GM18517 (cell line): ENCODE measurements at regions not wholly inside any gene's neighbourhood (a gene's known extent, or its start where the extent isn't known, plus 50 kb on each side); places are given as distances from the start of the nearest gene placed in this dataset.

ENCODE experiments used
- ATAC-seq: cut with Tn5 transposase; IDR thresholded peaks from one replicate; pipeline ENCODE4 v1.9.1; 2021; ENCODE audit warnings: mild to moderate bottlenecking, moderate library complexity; ENCODE audit not compliant: unreplicated experiment

DNA sequence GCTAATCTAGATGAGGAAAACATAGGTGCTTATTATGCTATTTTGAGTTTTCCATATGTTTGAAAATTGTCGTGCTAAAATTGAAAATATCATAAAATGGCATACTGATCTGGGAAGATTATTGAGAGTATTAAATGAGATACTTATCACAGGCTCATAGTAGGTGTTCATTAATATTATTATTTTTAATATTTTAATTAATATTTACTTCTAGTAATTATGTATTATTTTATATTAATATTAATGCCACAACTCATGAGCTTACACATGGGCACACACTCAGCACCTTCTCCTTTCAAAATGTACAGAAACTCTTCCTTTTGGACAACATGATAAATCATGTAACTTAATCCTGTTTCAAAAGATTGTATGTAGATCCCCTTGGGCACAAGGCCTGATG, 223.6 kb downstream of the RAB28 start:
- ATAC-seq, result no peak

DNA sequence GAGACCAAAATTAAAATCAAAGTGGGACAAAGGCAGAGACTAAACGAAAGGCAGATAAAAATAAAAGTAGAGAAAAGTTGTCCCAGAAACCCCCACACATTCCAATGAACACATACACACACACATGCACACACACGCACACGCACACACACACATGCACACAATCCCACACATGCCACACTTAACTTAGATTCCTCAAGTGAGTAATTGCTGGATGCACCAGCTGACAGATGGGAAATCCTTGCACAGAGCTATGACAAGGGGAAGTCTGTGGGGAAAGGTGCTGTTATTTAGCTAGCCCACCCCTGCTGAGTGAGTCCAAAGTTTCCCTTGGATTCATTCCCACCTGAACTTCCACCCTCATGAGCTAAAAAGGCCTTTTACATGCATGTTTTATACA, 233.9 kb downstream of the RAB28 start:
- no peak for ATAC-seq

DNA sequence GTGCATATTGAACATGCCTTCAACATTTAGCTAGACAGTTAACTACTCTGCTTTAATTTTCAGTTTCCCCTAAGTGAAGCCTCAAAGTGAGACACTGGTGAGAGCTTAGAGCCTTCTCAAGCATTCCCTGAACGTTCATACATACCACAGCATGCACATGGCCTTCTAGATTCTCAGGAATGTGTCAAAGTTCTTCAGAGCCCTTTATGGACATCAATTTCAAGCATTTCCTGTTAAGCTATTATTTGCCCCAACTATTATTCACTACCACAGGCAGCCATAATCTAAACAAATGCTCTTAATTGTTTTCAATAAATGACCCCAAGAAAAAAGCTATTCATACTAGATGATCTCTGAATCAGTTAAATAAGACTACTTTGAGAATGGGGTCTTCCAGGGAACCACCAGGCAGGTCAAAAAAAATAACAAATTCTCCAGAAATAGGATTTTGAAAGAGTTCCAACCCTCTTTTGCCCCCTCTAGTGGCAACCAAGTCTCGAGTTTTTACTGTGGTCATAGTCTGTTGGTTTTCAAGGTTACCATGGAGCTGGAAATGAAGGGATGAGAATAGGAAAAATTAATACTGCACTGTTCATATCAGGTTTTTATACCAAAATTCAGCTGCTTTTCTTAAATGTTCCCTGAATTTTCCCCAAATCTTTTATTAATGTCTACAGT, 235.4 kb downstream of the RAB28 start:
- no peak for ATAC-seq

DNA sequence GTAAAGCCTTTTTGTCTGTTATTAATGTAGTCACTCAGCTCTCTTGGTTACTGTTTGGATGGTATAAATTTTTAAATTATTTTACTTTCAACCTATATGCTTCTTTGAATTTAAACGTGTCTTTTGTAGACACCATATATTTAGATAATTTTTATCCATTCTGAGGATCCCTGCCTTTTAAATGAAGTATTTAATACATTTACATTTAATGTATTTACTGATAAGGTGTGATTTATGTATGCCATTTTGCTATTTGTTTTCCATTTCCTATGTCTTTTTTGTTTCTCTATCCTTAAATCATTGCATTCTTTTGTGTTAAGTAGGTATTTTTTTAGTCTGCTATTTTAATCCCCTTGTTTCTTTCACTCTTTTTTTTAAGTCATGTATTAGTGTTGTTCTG, 238.0 kb downstream of the RAB28 start:
- ATAC-seq, result no peak

DNA sequence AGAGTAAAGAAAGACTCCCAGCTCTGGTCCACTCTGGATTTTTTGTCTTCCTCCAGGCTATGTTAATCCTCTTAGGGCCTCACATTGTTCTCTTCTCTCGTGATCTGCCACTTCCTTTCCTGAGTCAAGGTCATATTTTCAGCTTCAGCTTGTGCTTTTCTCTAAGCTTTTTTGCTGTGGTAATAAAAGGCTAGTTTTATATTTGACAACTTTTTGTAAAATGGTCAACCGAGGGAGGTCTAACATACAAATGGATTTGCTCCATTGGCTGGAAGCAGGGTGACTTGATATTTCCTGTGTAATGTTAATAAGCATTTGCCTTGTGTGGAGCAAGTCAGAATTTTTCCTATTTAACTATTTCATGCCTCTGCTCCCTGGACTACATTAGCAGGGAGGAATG, 239.7 kb downstream of the RAB28 start:
- no peak for ATAC-seq

DNA sequence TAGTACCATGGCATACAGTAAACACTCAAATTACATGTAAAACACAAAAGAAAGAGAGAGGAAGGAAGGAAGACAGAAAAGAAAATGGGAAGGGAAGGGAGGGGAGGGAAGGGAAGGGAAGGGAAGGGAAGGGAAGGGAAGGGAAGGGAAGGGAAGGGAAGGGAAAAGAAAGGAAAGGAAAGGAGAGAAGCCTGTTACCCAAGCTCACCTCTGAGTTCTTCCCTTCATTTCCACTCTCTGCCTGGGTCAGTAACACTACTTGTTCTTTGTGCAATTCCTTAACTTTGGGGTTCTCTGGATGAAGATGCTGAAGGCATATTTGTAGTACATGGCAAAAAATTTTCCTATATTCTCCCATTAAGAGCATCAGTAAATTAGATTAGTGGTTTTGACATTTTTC, 241.0 kb downstream of the RAB28 start:
- ATAC-seq, result no peak

DNA sequence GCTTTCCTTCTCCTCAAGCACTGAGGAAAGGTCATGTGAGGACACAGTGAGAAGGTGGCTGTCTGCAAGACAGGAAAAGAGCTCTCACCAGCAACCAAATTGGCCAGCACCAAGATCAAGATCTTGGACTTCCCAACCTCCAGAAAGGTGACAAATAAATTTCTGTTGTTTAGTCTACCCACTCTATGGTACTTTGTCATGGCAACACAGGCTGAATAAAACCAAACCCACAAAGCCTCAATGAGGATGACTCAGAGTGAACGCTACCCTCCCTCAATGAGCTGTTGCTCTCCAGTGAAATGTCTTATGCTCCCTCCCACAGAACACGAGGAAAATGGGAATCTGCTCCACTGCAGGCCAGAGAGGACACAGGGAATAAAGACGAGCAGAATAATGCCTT, 244.1 kb downstream of the RAB28 start:
- no peak for ATAC-seq

DNA sequence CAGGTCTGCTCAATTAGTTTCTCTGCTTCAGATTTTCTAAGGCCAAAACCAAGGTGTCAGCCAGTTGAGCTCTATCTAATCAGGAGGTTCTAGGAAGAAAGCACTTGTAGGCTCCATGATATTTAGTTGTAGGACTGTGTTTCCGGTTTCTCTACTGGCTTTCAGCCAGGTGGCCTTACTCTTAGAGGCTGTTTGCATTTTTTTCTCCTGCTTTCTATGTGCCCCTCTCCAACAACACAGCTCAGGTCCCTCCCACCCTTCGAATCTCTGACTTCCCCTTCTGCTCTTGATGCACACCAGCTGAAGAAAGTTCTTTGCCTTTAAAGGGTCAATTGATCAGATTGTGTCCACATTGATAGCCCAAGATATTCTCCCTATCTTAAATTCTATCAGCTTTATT, 245.2 kb downstream of the RAB28 start:
- no peak for ATAC-seq

DNA sequence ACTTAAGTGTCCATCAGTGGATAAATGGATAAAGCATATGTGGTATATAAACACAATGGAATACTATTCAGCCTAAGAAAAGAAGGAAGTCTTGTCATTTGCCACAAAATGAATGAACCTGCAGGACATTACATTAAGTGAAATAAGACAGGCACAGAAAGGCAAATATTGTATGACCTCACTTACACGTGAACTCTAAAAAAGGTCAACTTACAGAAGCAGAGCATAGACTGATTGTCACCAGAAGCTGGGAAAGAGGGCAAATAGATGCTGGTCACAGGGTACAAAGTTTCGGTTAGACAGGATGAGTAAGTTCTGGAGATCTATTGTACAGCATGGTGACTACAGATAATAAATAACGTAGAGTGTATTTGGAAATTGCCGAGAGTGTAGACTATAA, 247.7 kb downstream of the RAB28 start:
- ATAC-seq, result no peak

DNA sequence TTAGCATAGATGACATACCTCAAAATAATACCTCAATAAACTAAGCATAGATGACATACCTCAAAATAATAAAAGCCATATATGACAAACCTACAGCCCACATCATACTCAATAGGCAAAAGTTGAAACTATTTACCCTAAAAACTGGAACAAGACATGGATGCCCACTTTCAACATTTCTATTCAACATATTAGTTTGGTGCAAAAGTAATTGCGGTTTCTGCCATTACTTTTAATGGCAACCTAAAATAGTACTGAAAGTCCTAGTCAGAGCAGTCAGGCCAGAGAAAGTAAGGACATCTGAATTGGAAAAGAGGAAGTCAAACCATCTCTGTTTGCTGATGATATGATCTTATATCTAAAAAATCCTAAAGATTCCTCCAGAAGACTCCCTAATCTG, 250.4 kb downstream of the RAB28 start:
- no peak for ATAC-seq

DNA sequence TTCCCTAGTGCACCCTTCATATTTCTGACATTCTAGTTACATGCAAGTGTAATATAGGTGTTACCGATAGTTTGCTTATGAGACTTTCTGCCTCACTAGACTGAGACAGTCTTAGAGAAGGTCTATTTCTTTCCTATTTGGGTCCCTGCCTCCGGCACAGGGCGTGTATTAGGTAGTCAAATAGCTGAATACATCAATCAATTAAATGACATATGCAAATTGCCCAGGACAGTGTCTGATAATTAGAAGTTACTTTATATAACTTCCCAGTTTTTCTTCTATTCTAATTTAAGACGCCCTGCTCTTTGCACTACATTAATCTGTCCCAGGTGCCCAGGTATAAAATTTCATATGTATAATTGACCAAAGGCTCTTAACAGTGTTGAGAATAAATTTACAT, 264.2 kb downstream of the RAB28 start:
- no peak for ATAC-seq

DNA sequence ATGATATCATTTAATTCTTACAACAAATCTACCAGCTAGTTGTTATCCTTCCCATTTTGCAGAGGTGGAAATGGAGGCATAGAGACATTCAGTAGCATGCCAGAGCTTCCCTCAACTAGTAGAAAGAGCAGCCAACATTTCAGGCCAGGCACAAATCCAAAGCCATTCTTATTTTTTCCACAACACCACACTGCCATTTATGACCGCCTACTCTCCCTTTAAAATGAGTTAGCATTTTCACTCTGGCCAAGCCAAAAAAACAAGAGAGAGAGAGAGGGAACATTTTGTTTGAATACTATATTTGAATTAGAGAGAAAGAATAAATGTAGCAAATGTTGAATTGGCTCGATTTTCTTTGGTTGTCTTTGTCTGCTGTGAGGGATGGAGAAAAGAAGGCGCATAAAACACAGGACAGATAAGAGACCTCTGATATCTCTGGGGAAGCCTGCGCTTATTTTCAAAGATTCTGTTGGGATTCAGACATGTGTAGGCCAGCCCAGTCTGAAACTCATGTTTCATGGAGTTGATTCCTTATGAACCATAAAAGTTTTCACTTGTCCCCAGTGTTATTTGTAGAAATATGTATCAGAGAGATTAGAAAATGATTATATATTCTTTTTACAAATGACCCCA, 265.7 kb downstream of the RAB28 start:
- ATAC-seq, result no peak

DNA sequence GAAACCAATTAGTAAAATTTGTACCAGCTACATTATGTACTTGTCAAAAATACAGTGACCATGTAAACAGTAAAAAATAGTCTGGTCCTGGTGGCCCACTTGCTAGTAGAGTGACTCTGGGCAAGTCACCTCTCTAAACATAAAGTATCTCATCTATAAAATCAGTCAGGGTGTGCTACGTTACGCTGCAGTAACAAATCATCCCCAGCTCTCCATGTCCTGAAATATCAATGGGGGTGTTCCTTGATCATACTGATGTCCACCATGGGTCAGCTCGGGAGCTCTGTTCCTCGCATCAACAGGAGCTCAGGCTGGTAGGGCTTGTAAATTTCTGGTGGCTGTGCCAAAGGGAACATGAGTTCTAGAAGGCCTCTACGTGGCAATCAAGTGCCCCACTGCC, 268.6 kb downstream of the RAB28 start:
- no peak for ATAC-seq

DNA sequence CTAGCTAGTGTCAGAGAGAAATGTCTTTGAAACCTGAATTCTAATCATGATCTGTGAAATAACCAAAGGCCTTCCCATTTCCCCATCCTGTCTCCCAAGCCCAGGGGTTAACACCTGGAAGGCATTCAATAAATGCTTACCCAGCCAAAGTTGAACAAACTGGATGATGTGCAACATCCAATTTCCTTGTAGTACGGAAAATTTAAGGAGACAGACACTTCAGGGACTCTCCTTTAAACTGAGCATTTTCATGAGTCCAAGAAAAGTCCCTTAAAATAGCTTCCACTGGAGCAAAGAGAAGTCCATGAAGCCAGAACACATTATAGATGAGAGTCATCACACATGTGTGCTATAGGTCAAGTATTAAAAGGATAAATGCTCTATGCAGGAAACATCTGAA, 271.2 kb downstream of the RAB28 start:
- ATAC-seq, result no peak

DNA sequence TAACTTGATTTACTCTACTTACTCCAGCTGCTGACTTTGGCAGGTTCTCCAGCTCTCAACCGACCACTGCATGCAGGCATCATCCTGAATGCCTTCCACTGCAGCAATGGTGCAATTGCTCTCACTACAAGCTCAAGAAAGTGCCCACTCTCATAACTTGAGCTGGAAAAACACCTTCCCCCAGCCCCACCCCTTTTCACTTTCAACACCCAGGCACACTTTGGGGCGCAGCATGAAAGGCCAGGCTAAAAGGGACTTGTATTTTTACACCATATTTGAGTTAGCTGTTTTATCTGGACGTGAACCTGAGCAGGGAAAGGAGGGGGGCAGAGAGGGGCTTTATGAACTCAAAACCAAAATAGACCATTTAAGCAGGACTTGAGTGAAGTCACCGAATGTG, 274.5 kb downstream of the RAB28 start:
- no peak for ATAC-seq

DNA sequence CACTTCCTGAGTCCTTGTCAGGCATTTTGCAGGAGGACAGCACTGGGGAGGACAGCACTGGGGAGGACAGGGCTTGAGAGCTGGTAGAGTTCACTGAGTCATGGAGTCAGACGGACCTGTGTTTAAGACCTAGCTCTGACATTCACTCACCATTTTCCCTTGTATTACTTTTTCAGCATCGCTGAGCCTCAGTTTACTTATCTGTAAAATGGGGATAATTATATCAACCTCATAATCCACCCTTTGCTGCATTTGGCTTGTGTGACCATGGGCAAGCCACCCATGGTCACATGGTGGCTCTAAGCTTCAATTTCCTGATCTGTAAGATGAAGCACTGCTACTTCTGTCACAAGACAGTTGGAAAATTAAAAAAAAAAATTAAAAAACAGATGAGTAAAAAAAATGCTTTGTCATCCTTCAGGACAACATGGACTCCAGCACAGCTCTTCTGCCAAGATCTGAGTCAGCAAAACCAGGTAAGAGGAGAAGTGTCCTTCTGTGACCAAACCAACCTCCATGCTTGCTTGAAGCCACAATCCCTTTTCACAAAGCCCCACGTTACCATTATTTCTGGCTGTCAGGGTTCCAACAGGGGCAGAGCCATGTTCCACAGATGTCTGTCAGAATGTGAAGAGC, 275.5 kb downstream of the RAB28 start:
- ATAC-seq, result no peak

DNA sequence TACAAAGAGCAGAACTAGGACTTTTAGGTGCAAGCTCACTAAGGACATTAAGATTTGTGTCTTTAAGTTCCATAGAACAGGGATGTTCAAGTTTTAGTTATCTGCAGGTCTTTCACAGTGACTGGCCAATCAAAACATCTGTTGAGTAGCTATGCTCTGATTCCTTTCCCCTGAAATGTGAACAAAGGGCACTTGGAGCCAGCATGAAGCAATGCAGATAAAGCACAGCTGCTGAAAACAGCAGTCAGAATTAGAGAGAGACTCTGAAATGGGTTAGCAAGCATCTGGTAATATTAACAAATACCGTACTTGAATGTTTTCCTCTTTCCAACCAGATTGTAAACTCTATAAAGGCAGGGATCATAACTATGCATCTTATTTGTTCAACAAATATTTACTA, 276.9 kb downstream of the RAB28 start:
- no peak for ATAC-seq

DNA sequence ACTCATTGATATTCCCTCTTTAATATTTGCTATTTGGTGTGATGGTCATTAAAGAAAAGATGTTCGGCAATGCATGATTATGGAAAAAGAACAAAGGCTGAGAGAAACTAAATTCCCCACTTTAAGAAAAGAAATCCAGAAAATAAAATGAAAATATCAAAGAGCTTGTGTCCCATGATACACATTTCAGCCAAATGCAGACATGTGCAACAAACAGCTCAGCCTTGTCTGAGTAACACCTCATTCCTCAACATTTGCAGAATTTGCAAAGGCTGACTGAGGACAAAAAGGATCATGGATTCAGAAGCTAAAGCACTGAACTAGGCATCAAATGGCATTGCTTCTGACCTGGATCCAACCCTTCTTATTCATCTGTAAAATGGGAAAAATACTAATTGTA, 281.0 kb downstream of the RAB28 start:
- ATAC-seq, result no peak

DNA sequence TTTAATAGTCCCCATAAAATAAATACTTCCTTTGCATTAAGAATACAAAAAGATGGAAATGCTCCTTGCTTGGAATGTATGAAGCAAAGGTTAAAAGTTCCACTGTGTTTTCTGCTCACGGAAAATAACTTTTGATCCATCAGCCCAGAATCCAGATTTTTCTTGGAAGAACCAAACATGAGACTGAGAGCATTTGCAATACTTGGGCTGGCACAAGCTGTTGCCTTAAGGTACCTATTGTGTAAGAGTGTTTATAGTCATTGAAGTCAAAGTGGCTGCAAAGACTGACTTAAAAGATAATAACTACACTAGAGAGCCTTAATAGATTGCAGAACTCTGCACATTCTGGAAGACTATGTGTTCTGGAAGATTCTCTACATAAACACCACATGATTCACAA, 281.4 kb downstream of the RAB28 start:
- ATAC-seq, result no peak

DNA sequence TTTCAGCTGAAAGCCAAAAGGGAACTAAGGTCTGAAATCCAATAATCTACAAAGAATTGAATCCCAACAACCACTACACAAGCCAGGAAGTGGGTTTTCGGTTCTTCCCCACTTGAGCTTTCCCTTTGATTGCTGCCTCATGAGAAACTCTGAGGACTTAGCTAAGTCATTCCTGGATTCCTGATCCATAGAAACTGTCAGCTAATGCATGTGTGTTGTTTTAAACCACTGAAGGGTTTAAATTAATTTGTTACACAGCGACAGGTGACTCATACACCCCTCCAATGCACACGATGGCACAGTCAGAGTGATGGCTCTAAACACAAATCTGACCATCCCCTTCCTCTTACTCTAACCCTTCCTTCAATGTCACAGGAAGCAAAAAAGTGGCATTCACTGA, 282.9 kb downstream of the RAB28 start:
- no peak for ATAC-seq

DNA sequence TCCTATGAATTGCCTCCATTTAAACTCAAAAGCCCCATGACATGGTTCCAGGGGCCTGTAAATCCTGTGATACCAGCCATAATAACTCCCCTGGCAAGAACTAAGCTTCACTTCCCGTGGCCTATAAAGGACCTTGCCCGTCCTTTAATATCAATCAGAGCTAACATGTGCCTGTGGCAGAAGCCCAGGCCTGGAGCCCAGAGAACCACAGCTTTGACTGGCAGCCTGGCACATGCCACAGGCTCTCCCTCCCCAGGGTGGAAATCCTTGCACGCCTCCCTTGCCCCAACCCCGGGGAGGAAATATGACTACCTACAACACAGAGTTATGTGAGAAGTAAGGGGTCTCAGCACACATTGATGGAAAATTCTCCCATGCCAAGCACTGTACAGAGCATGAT, 287.4 kb downstream of the RAB28 start:
- ATAC-seq, result no peak

DNA sequence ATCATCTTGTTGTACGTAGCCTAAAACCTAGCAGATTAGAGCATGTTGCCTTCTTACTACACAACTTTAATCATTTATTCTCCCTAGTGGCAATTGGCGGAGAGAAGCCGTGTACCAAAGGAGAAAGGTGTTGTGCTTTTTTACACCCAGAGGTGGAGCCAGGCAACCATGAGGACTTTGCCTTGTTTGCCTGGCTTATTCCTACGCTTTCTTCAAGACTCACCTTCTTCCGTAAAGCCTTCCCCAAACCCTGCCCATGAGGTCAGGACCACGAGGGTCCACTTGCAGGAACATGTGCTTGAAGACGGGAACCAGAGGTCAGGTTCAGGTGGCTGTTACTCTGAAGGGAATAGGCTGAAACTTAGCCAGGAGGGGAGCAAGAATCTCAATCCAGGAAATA, 290.5 kb downstream of the RAB28 start:
- no peak for ATAC-seq
